ENCODE measurements at regions not wholly inside any gene's neighbourhood (a gene's known extent, or its start where the extent isn't known, plus 50 kb on each side); places are given as distances from the start of the nearest gene placed in this dataset.

- Histone ChIP-seq H3K27me3 (ENCODE audit: insufficient read depth, low read depth, low read length) (no peaks in the 10 kb centered on the region), H3K36me3 (ENCODE audit: insufficient read depth, low read length) (no peaks in the 10 kb centered on the region), H2AFZ (ENCODE audit: low read depth, low read length) (no peak overlapping the region), H3K9me2 (ENCODE audit: insufficient read depth, low read length) (no peaks in the 10 kb centered on the region), H3K9ac (ENCODE audit: low read length) (no peak overlapping the region), H3F3A (ENCODE audit: insufficient read depth, low read length, poor library complexity, severe bottlenecking) (no peaks in the 10 kb centered on the region), H3K79me2 (replicated peaks; ENCODE audit: insufficient read depth, low read length) (no peaks in the 10 kb centered on the region), H4K20me1 (ENCODE audit: insufficient read depth) (no peaks in the 10 kb centered on the region), H3K27ac (ENCODE audit: low read length) (no peak overlapping the region), H3K4me2 (ENCODE audit: low read length) (no peak overlapping the region), H3K4me3 (ENCODE audit: low read length) (no peak overlapping the region), H3K9me3 (ENCODE audit: low read length) (no peaks in the 10 kb centered on the region)
- TF ChIP-seq MXI1 (conservative IDR thresholded peaks at IDR 0.05; ENCODE audit: poor library complexity, severe bottlenecking) (no peak), SMC3 (conservative IDR thresholded peaks at IDR 0.05; ENCODE audit: poor library complexity) (no peak)
Measured at GRCh38 chr3:70507486-70507885, 195.0 kb upstream of the MDFIC2 start.

- Histone ChIP-seq H4K20me1 (ENCODE audit: insufficient read depth) (no peaks in the 10 kb centered on the region), H3K9me2 (ENCODE audit: insufficient read depth, low read length) (no peaks in the 10 kb centered on the region), H3K4me2 (ENCODE audit: low read length) (no peak overlapping the region), H3K9me3 (ENCODE audit: low read length) (no peaks in the 10 kb centered on the region), H3F3A (ENCODE audit: insufficient read depth, low read length, poor library complexity, severe bottlenecking) (no peaks in the 10 kb centered on the region), H3K27ac (ENCODE audit: low read length) (no peak overlapping the region), H3K79me2 (replicated peaks; ENCODE audit: insufficient read depth, low read length) (no peaks in the 10 kb centered on the region), H3K27me3 (ENCODE audit: insufficient read depth, low read depth, low read length) (no peaks in the 10 kb centered on the region), H3K9ac (ENCODE audit: low read length) (no peak overlapping the region), H3K4me3 (ENCODE audit: low read length) (no peak overlapping the region), H2AFZ (ENCODE audit: low read depth, low read length) (no peak overlapping the region), H3K36me3 (ENCODE audit: insufficient read depth, low read length) (no peaks in the 10 kb centered on the region)
- no peak for TF ChIP-seq EZH2 (IDR thresholded peaks at IDR 0.05; ENCODE audit: borderline replicate concordance, insufficient read depth, low read length, poor library complexity, severe bottlenecking)
- TF ChIP-seq RAD21 (conservative IDR thresholded peaks at IDR 0.05): no peak
- TF ChIP-seq TAF1 (IDR thresholded peaks at IDR 0.05; ENCODE audit: low read depth): no peak
- no peak for TF ChIP-seq POLR2AphosphoS5 (IDR thresholded peaks at IDR 0.05)
- TF ChIP-seq REST (IDR thresholded peaks at IDR 0.05; ENCODE audit: borderline replicate concordance): no peak
- TF ChIP-seq EP300 (conservative IDR thresholded peaks at IDR 0.05; ENCODE audit: poor library complexity, severe bottlenecking): no peak
- TF ChIP-seq MXI1 (conservative IDR thresholded peaks at IDR 0.05; ENCODE audit: poor library complexity, severe bottlenecking): no peak
- TF ChIP-seq, protein P1, sequence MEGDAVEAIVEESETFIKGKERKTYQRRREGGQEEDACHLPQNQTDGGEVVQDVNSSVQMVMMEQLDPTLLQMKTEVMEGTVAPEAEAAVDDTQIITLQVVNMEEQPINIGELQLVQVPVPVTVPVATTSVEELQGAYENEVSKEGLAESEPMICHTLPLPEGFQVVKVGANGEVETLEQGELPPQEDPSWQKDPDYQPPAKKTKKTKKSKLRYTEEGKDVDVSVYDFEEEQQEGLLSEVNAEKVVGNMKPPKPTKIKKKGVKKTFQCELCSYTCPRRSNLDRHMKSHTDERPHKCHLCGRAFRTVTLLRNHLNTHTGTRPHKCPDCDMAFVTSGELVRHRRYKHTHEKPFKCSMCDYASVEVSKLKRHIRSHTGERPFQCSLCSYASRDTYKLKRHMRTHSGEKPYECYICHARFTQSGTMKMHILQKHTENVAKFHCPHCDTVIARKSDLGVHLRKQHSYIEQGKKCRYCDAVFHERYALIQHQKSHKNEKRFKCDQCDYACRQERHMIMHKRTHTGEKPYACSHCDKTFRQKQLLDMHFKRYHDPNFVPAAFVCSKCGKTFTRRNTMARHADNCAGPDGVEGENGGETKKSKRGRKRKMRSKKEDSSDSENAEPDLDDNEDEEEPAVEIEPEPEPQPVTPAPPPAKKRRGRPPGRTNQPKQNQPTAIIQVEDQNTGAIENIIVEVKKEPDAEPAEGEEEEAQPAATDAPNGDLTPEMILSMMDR (IDR thresholded peaks at IDR 0.05; ENCODE audit: poor library complexity, severe bottlenecking): no peak
- TF ChIP-seq SMC3 (conservative IDR thresholded peaks at IDR 0.05; ENCODE audit: poor library complexity): no peak
Measured at GRCh38 chr3:70506775-70507174, 194.3 kb upstream of the MDFIC2 start.

- no peaks in the 10 kb centered on the region for H3K79me2 ChIP-seq (replicated peaks; ENCODE audit: insufficient read depth, low read length)
- no peaks in the 10 kb centered on the region for H3K9me3 ChIP-seq (ENCODE audit: low read length)
- H4K20me1 ChIP-seq (ENCODE audit: insufficient read depth): no peaks in the 10 kb centered on the region
- no peaks in the 10 kb centered on the region for H3K9me2 ChIP-seq (ENCODE audit: insufficient read depth, low read length)
- H3F3A ChIP-seq (ENCODE audit: insufficient read depth, low read length, poor library complexity, severe bottlenecking): no peaks in the 10 kb centered on the region
- no peak overlapping the region for H3K4me2 ChIP-seq (ENCODE audit: low read length)
- H3K4me3 ChIP-seq (ENCODE audit: low read length): no peak overlapping the region
- no peak for TF ChIP-seq REST (IDR thresholded peaks at IDR 0.05; ENCODE audit: borderline replicate concordance)
- no peak for TF ChIP-seq EZH2 (IDR thresholded peaks at IDR 0.05; ENCODE audit: borderline replicate concordance, insufficient read depth, low read length, poor library complexity, severe bottlenecking)
- TF ChIP-seq POLR2AphosphoS5 (IDR thresholded peaks at IDR 0.05): no peak
- no peak for TF ChIP-seq SMC3 (conservative IDR thresholded peaks at IDR 0.05; ENCODE audit: poor library complexity)
- no peak for TF ChIP-seq EP300 (conservative IDR thresholded peaks at IDR 0.05; ENCODE audit: poor library complexity, severe bottlenecking)
- TF ChIP-seq TAF1 (IDR thresholded peaks at IDR 0.05; ENCODE audit: low read depth): no peak
- TF ChIP-seq, protein P1 (IDR thresholded peaks at IDR 0.05; ENCODE audit: poor library complexity, severe bottlenecking): no peak
- no peak for TF ChIP-seq MXI1 (conservative IDR thresholded peaks at IDR 0.05; ENCODE audit: poor library complexity, severe bottlenecking)
- no peak for TF ChIP-seq RAD21 (conservative IDR thresholded peaks at IDR 0.05)
- H2AFZ ChIP-seq (ENCODE audit: low read depth, low read length): no peak overlapping the region
- no peaks in the 10 kb centered on the region for H3K36me3 ChIP-seq (ENCODE audit: insufficient read depth, low read length)
- H3K9ac ChIP-seq (ENCODE audit: low read length): no peak overlapping the region
- no peaks in the 10 kb centered on the region for H3K27me3 ChIP-seq (ENCODE audit: insufficient read depth, low read depth, low read length)
- H3K27ac ChIP-seq (ENCODE audit: low read length): no peak overlapping the region
Measured at GRCh38 chr3:70501561-70501960, 189.1 kb upstream of the MDFIC2 start.

Data from neural cell (in vitro differentiated cells).